GM21390 (cell line): ENCODE measurements at regions not wholly inside any gene's neighbourhood (a gene's known extent, or its start where the extent isn't known, plus 50 kb on each side); places are given as distances from the start of the nearest gene placed in this dataset.

Experiments
- ATAC-seq: cut with Tn5 transposase; IDR thresholded peaks from one replicate; pipeline ENCODE4 v1.9.1; 2021; ENCODE audit not compliant: unreplicated experiment

DNA sequence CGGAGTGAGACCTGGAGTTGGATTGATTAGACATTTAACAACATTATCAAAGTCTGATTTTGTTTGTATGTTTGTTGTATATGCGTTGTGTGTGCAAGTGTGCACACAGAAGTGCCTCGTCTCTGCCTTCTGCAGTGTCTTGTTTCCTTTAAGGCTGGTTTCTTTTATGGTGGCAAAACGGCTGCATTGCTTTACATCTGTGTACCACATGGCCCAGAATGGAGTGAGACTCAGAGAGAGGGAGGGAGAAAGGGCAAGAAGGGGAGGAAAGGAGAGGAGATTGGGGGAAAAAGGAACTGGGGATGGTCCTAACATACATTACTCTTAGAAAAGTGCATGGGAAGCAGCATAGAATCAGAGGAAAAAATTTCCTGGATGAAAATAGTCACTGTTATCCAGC lies 99.7 kb upstream of the WLS start:
- no peak for ATAC-seq

DNA sequence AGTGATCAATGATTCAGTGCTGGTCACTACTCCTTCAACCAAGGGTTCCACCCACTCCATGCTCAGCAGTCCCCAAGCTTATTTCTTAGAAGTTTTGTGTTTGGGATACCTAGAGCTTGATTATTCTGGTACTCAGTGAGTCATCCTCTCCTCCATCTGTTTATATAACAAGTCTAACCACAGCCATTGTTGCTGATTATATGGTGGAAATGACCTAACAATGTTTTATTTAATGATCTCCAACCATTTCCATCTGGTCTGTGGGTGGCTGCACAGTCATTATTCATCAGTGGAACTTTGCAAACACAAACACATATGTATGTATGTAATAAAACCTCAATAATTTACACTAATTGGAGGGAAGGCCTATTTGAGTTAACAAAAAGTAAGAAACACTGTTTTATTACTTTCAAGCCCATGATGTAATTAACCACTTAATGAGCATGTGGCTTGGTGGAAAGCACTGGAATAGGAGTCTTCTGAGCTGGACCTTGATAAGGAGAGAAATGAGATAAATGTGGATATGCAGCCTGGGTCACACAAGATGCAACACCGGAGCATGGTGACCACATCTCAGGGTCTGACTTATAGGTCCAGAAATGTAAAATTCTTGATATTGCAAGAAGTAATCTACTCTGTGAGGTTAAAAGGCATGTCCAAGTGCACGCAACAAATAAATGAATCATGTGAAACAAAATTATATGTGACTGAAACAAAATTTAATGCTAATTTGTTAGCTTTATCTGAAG lies 99.0 kb upstream of the WLS start:
- ATAC-seq = no peak

DNA sequence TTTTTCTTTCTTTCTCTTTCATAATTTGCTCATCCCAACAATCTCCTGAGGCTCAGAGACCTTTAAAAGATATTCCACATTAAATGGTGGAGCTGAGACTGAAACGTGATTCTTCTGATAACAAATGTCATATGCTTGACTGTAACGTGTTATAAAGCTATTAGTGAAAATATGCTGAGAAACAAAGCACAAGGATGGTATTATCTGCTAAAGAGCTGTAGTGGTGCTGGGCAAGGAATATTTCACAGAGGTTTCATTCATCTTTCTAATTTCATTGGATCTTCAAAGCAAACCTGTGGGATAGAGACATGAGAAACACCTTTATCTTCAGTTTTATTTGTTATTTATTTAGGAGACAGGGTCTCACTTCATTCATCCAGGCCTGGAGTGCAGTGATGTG lies 98.1 kb upstream of the WLS start:
- ATAC-seq = no peak

DNA sequence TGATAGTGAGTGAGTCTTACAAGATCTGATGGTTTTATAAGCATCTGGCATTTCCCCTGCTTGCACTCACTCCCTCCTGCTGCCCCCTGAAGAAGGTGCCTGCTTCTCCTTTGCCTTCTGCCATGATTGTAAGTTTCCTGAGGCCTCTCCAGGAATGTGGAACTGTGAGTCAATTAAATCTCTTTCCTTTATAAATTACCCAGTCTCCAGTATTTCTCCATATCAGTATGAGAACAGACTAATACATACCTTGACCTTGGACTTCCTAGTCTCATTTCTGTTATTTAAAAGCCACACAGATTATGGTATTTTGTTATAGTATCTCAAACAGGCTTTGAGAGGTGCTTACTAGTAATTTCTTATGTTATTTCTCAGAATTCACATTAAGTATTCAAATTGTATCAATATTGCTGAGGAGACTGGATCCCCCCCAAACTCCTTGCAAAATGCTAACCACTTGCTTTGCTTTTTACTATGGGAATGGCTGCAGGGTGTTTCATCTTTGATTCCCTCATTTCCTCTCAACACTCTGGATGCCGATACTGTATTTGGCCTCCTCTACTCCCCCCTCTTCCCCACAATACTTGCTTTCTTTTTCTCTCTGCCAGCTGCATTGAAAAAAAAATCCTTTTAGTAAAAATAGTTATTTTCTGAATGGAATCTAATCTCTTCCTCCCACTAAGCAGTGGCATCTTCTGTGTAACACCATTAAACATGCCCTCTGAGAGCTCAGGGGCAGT lies 96.9 kb upstream of the WLS start:
- no peak for ATAC-seq

DNA sequence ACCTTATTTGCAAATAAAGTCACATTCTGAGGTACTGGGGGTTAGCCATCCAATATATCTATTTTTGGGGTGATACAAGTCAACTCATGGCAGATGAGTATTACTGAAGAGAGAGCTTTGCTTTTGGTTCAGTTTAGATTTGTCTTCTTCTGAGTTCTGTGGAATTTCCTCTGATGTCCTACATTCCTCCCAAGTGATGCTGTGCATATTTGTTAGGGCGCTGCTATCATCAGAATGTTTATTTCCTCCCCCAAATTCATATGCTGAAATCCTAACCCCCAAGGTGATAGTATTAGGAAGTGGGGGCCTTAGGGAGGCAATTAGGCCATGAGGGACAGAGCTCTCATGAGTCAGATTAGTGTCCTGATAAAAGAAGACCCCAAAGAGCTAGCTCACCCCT lies 96.2 kb upstream of the WLS start:
- ATAC-seq = no peak

DNA sequence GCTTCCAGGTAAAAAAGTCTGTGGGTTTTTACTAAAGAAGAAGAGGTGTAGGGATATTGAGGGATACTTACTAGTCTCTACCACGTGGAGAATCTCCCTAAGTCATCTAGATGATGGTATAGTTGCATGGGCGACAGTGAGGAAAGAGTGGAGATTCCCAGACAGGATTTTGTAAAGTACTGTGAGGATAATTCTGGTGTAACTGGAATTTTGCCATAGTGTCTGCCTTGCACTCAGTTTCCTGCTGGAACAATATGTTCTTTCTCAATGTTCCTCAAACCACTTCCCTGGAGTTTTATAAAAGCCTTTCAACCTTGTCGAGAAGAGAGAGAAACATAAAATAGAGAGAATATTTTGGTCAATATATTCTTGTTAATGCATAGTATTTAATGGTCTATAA lies 95.1 kb upstream of the WLS start:
- ATAC-seq = no peak

DNA sequence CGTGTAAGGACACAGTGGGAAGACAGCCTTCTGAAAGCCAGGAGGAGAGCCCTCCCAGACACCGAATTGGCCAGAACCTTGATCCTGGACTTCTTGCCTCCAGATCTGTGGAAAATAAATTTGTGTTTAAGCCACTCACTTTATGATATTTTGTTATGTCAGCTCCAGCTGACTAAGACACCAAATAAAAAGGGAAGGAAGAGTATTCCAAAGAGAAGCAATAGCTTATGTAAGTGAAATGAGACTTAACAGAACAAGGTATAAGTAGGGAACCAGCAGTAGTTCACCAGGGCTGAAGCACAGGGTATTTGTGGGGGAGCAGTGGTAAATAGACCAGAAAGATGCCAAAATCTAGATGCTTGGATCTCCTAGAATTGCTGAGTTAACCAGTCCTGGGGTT lies 94.2 kb upstream of the WLS start:
- no peak for ATAC-seq

DNA sequence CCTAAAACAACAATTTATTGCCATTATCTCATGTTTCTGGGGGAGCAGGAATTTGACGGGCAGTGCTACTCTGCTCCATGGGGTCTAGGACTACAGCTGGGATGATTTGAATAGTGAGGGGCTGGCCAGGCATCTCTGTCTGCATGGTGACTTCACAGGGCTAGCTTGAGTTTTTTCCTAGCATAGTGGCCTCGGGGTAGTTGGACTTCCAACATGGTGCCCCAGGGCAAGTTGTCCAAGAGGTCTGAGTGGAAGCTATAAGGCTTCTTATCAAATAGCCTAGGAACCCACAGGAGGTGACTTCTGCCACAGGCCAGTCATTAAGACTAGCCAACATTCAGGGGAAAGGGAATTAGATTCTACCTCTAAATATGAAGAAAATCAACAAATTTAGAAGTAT lies 92.0 kb upstream of the WLS start:
- no peak for ATAC-seq

DNA sequence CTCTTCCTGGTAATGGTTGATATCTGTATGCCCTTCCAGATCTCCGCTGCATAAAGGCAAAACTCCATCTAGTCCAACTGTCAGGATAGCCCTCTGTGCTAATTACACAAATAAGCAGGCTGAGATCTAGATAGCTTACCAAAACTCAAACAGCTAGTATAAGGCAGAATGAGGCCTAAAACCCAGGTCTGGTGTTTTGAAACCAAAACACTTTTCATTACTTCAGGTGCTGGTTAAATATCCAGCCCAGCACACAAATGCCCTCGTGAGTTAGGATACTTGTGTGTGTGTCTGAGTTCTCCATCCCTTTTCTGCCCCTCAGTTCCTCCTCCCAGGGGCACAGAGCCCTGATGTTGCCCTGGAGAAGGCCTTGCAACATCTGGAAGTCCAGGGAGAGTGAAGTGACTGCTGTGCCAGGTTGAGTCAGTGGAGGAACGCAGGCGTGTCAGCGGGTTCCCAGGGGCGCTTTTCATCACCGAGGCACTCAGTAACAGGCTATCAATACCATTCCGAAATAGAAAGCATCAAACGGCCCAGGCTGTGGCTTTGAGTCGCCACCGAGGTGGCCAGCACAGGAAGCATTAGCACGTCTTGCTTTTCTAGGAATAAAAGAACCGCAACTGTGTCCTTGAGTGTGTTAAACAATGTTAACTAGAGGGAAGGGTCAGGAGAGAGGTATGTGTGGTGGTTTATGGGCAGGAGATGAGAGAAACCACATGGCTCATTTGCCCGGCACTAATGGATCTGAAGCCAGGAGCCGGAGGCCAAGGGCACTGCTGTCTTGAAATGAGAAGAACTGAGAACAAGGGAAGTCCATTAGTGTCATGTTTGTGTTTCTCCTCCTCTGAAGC lies 90.7 kb upstream of the WLS start:
- no peak for ATAC-seq

DNA sequence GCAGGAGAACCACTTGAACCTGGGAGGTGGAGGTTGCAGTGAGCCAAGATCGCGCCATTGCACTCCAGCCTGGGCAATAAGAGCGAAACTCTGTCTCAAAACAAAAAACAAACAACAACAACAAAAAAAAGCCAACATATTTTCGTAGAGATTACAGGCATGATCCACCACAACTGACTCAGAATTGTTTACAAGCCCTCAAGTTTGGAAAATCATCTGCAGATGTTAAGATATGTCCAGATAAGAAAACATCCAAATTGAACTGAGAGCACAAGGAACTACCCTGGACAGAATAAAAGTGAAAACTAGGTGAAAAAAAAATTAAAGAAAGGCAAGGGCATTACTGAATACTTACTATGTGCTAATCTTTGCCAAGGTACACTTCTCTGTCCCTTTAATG lies 89.8 kb upstream of the WLS start:
- ATAC-seq = no peak

DNA sequence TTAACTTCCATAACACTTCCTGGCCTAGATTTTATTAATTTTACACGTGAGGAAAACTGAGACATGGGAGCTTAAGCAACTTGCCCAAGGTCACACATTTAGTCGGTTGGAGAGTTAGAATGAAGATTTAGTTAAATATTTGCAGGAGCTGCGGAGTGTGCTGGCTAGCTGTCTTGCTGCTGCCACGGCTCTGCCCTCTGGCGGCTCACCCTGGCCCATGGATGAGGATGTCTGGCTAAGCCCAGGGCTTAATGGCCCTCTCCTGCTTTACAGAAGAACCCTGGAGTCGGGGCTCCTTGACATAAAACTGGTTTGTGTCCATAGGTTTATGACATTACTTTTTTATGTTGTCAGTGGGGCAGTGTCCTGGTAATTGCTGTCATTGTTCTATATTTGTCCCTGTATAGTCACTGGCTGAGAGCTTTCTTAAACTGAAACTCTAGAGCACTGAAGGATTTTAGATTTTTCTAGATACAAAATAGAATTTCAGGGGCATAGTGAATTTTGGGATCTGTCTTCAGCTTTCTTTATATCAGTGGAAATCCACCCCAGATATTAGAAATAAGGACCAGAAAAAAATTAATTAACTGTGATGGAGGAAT lies 88.9 kb upstream of the WLS start:
- no peak for ATAC-seq

DNA sequence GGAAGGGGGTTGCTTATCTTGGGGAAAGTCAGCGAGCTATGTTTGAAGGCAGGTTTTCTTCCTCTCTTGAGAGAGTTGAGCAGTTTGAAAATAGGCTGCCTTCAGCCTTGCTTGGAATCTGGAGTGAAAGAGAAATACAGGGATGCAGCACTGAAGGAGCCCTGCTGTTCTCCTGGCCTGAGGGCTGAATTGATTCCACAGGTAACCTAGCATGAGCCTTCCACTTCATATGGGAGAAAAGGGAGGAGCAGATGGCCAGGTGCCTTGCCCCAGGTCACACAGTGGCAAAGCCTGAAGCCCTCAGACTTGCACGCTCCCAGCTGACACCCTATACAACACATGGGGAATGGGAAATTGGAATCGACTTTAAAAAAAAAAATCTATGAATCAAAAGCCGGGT lies 88.0 kb upstream of the WLS start:
- ATAC-seq = no peak

DNA sequence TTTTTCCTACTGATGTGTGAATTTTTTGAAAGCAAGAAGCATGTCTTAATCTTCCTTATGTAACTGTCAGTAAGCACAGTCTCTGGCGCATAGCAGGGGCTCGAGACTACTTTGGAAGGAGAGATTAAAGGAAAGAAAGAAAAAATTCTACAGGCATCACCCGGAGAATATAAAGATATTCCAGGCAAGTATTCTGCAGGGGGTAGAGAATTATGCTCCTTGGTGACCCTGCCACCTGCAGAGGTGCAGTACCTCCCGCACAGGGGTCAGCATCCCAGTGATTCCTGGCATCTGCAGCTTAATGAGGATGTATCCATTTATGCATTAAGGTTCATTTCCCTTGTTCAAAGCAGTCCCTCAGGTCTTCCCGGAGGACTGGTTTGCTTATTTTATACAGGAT lies 87.6 kb upstream of the WLS start:
- no peak for ATAC-seq

DNA sequence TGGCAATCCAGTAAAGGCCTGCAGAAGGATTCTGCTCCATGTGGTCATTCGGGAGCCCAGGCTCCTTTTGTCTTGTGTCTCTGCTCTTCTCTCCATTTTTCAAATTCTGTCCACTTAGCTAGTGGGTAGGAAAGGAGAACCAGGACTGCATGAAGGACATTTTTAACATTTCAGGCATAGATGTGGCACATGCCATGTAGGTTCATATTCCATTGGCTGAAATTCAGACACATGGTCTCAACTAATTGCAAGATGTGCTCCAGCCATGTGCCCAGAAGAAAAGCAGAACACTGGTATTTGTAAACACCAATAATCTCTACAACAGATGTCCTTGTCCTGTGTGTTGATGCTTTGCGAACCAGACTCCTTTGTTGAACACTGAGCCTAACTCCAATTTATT lies 85.2 kb upstream of the WLS start:
- no peak for ATAC-seq

DNA sequence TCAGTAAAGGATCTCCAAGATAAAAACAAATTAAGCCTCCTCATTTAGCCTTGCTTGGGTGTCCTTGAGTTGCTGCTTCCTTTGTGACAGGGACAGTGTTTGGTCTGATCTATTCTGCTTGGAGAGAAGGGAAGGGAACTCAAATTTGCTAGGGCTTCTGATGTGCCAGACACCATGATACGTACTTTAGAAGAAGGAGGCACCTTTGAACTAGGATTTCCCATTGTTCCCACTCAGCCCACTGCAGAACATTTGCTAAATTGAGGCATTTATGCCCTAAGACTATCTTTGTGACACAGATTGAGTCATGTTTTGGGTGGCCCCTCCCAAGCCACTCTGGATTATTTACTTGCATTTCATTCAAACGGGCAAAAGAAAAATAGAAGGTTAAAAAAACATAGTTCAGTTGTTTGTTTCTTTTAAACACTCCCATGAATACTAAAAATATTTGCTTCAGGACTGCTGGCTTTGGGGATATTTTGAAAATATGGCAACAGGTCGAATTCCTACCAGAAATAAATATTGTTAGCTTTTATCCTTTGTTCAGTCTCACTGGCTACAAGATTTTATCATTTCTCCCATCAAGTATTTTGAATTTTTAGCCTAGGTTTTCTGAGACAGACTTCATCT lies 81.9 kb upstream of the WLS start:
- no peak for ATAC-seq

DNA sequence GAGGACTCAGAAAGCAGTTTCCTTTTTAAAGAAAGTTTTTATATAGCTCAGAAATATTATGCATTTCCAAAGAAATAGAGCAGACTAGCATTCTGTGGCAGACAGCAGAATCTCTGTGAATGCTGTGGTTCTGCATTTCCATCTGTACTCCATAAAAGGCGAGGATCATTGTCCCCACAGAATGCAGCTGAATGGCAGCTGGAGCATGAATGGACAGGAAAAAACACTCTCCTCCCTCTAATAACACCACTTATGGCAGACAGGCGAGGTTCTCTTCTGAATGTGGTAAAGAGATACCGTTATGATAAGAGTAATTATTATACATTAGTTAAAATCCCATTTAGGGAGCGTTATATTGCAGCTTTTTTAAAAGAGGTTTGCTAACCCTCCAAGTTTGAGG lies 81.4 kb upstream of the WLS start:
- no peak for ATAC-seq

DNA sequence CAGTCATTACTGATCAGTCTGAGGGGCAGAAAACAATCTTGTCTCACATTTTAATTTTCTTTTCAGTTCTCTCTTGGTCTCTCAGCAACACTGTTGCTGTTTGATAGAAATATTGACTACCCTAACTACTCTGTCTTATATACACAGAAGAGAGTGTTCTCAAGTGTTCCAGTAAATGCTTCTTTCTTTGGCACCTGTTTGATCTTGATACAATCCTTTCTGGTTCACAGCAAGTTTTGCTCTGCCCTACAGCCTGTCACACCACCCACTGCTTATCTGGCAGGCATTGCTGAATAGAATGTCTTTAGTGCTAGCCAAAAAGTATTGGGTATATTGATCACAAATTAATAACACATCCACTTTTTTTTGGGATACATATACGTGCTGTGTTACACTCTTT lies 75.7 kb upstream of the WLS start:
- no peak for ATAC-seq

DNA sequence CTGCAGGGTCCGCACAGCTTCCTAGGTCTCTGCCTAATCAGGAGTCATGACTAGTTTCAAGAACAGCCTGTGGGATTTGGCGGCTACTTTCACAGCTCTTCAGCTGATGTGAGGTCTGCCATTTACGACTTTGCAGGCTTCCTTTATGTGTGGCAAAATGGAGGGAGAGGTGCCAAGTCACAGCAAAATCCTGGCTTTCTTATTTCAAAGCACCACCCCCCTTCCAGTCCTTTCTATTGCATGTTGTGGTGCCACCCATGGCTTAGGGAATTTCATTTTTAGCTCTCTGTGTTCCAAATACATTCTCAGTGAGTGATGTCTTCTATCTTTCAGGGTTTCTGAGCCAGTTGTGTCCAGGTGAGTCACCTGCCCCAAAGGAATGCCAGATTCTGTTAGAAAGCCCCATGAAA lies 75.1 kb upstream of the WLS start:
- no peak for ATAC-seq

DNA sequence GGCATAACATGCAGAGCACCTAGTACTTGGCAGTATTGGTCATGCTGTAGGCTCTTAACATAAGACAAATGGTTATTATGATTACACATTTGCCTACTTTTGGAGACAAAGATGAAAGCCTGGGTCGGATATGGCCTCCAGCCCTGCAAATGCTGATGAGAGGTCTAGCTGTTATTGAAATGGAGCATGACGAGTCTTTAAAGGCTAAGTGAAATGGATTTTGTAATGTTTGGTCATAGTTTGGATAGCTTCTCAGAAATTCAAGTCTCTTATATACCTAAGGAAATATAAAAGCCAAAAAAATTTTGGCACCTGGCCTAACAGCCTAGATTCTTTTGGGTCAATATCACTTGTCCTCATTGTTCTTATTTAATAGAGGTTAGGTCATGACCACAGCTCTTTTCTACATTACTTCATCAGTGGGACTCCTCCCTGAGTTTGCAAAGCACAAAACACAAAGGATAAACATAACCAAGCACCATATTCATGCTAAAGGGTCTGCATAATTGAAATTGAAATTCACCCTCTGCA lies 69.2 kb upstream of the WLS start:
- no peak for ATAC-seq

DNA sequence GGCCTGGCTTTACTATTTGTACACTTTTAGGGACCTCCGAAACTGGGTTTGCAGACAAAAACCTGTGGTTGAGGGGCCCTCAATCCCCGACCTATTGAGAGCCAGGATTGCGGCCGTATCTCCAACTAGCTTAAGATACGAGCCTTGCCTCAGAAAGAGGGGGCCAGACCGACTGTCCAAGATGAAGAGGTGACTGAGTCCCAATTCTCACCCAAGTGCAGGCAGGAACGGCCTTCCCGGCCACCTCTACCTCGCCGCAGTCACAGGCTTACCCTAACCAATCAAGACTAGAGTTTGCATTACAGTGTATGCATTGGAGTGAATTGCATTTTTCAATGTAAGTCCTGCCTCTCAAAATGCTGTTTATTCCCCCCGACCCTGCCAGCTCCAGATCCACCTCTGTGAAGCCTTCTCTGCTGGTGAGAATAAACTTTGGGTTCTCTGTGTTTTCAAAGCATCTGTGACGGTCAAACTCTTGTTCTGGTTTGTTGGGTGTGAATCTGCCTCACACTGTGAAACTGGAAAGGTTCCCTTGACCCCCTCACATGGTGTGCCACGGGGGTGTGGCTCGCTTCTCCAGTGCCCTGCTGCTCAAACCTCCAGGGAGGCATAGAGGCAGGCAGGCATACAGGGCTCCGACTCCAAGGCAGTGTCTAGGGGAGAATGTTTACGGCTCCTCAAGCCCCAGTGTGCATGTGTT lies 62.2 kb upstream of the WLS start:
- ATAC-seq = no peak
